Activated T-helper 1 cell treated with anti-CD3 and anti-CD28 coated beads, Interleukin-12 subunit alpha, Interleukin-12 subunit beta, Interleukin-2, Interleukin-4 antibody, amounts not matched to agents 30 ng/mL and 10 ng/mL and 1 ng/mL, durations not matched to agents 14 hours and 24 hours and 36 hours (primary cell): ENCODE measurements at regions not wholly inside any gene's neighbourhood (a gene's known extent, or its start where the extent isn't known, plus 50 kb on each side); places are given as distances from the start of the nearest gene placed in this dataset.

Experiments used
- DNase-seq: peaks from one replicate; pipeline ENCODE4 v3.0.0; 2021; ENCODE audit warnings: low spot score
- H3K27ac Mint-ChIP-seq: one replicate; pipeline ENCODE4 v1.8.0; 2021; ENCODE audit warnings: mild to moderate bottlenecking, mixed read lengths
- H3K27me3 Mint-ChIP-seq: one replicate; pipeline ENCODE4 v1.8.0; 2022; ENCODE audit warnings: mild to moderate bottlenecking, moderate library complexity, mixed read lengths; ENCODE audit not compliant: insufficient read depth
- H3K36me3 Mint-ChIP-seq: one replicate; pipeline ENCODE4 v1.8.0; 2021; ENCODE audit warnings: low read depth, mixed read lengths
- H3K4me1 Mint-ChIP-seq: one replicate; pipeline ENCODE4 v1.8.0; 2021; ENCODE audit warnings: low read depth, mixed read lengths
- H3K4me3 Mint-ChIP-seq: one replicate; pipeline ENCODE4 v1.8.0; 2021; ENCODE audit warnings: mild to moderate bottlenecking, moderate library complexity, mixed read lengths
- H3K9me3 Mint-ChIP-seq: one replicate; pipeline ENCODE4 v1.8.0; 2021; ENCODE audit warnings: mixed read lengths
- intact Hi-C: fragments of 100-400 bp; cut with micrococcal nuclease; formaldehyde crosslinking; loops from one replicate; pipeline ENCODE4 v1.15.1; 2024

DNA sequence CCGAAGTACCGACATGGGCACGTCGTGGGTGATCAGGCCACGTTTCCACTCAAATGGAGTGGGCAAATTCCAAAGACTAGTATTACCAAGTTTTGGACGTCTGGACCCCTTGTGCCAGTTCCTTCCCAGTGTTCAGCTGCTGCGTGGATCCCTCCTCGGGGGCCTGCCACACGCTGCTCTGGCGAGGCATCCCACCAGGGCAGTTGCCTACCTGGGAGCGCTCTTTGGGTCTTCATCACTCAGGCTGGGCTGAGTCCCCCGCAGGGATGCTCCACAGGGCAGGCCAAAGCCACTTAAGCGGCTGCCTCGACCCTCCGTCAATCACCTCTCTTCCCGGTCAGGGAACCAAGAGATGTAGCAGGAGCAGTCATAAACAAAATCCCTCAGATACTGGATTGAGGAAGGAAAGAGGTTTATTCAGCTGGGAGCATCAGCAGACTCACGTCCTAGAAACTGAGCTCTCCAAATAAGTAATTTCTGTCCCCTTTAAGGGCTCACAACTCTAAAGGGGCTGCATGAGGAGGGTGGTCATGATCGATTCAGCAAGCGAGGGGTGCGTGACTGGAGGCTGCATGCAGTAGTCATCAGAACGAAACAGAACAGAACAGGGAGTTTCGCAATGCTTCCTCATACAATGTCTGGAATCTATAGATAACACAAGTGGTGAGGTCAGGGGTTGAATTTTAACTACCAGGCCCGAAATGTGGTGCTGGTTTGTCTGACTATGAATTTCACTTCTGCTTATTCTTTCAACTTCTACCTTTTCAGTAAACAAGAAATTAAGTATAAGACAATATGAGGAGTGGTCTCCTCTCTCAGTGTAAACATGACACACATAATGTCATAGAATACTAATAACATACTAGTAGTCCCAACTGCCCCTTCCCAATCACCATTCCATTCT is 998.6 kb upstream of the NCAM2 start:
- Mint-ChIP-seq H3K27me3 (no peaks in the 10 kb centered on the region), H3K4me3 (no peak overlapping the region), H3K4me1 (no peaks in the 10 kb centered on the region), H3K36me3 (no peaks in the 10 kb centered on the region), H3K27ac (no peak overlapping the region), H3K9me3 (peaks cover 29% of the 10 kb centered on the region)
- intact Hi-C loops: no loop called here
- no peak for DNase-seq

DNA sequence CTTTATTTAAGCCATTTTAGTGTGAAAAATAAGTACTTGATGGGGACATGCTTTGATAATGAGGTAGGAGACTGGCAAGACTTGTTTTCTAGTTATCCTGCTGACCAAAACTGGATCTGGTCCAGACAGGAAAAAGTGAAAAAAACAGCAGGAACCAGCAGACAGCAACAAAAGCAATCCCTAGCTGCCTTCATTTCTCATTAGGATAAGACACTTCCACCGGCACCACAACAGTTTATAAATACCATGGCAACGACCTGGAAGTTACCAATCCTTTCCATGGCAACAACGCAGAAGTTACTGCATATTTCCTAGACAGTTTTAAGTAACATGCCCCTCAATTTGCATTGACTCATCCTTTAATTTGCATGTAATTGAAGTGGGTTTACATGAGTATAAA is 993.8 kb upstream of the NCAM2 start:
- Mint-ChIP-seq H3K4me1 (no peaks in the 10 kb centered on the region), H3K9me3 (peaks cover 8% of the 10 kb centered on the region), H3K27me3 (no peaks in the 10 kb centered on the region), H3K4me3 (no peak overlapping the region), H3K27ac (no peak overlapping the region), H3K36me3 (no peaks in the 10 kb centered on the region)
- intact Hi-C loops: no loop called here
- no peak for DNase-seq

DNA sequence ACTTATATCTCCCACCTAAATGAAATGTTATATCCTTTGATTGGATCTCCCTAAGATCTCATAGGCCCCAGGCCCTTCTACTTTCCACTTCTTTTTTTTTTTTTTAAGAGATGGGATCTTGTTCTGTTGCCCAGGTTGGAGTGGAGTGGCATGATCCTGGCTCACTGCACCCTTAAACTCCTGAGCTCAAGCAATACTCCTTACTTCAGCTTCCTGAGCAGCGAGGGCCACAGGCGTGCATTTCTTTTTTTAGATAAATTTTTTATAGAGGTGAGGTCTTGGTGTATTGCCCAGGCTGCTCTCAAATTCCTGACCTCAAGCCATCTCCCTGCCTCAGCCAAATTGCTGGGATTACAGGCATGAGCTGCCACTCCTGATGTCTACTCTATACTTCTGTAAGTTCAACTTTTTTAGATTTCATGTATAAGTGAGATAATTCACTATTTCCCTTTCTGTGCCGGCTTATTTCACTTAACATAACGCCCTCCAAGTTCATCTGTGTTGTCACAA is 987.5 kb upstream of the NCAM2 start:
- H3K36me3 Mint-ChIP-seq: no peaks in the 10 kb centered on the region
- H3K4me1 Mint-ChIP-seq: no peaks in the 10 kb centered on the region
- no peak overlapping the region for H3K27ac Mint-ChIP-seq
- peaks cover 20% of the 10 kb centered on the region for H3K9me3 Mint-ChIP-seq
- intact Hi-C loops: no loop called here
- H3K27me3 Mint-ChIP-seq: no peaks in the 10 kb centered on the region
- H3K4me3 Mint-ChIP-seq: no peak overlapping the region
- DNase-seq: no peak

DNA sequence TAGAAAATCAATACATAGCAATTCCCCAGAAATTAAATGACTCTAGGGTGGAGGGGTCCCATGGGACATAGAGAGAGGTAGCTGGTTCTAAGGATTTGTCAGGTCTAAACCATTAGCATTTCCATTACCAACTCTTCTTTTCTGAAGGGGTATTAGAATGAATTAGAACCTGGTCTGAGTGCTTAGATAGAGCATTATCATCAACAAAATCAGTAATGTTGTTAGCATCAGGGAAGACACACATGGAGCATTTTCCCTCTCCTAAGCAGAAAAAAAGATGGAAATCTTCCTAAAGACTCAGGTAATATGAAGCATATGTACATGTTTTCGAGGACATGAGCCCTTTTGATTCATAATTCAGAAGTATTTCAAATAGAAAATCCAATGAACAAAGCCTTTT is 984.4 kb upstream of the NCAM2 start:
- Mint-ChIP-seq H3K27me3 (no peaks in the 10 kb centered on the region), H3K27ac (no peak overlapping the region), H3K36me3 (no peaks in the 10 kb centered on the region), H3K9me3 (peaks cover 24% of the 10 kb centered on the region), H3K4me3 (no peak overlapping the region), H3K4me1 (no peaks in the 10 kb centered on the region)
- no peak for DNase-seq
- intact Hi-C loops: no loop called here

DNA sequence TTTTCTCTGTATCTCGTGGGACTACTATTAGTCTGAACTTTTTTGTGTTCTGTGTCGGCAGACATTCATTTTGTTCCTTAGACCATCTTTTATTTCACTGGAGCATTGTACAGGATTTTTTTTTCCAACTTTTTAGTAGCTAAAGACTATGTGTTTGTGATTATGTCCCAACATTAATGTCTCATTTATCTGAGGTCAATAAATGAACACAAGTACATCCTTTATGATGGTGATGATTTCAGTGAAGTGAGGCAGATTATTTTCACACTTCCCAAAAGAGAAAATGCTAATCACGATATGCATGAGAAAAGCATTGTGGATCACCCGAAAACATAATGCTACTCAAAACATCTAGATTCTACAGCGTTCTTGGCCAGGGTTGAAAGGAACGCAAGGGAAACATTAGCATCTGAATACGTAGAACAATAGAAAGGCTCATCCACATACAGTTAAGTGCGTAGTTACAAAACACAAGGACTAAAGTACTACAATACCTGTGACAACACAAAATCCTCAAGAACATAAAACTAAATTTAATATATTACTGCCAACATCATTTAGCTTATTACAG is 981.7 kb upstream of the NCAM2 start:
- Mint-ChIP-seq H3K27ac (no peak overlapping the region), H3K27me3 (no peaks in the 10 kb centered on the region), H3K4me1 (no peaks in the 10 kb centered on the region), H3K36me3 (no peaks in the 10 kb centered on the region), H3K9me3 (peaks cover 21% of the 10 kb centered on the region), H3K4me3 (no peak overlapping the region)
- intact Hi-C loops: no loop called here
- DNase-seq: no peak

DNA sequence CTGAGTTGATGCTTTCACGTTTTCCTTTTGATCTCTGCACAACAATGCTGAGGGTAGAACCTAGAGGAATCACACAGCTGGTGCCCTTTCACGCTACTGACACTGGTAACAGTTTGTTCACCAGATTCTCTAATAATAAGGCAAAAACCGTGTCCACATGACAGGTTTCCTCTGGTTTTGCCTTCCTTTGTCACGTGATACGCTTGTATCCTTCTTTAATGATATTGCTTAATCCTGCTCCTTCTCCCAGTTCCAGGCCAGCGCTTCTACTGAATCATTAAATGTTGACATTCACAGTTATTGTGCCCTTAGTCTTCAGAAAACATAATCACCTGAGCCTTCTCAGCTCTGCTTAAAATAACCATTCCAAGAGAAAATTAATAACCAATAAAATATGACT is 978.2 kb upstream of the NCAM2 start:
- Mint-ChIP-seq H3K4me1 (no peaks in the 10 kb centered on the region), H3K9me3 (peaks cover 19% of the 10 kb centered on the region), H3K27me3 (no peaks in the 10 kb centered on the region), H3K36me3 (no peaks in the 10 kb centered on the region), H3K4me3 (no peak overlapping the region), H3K27ac (no peak overlapping the region)
- intact Hi-C loops: no loop called here
- no peak for DNase-seq

DNA sequence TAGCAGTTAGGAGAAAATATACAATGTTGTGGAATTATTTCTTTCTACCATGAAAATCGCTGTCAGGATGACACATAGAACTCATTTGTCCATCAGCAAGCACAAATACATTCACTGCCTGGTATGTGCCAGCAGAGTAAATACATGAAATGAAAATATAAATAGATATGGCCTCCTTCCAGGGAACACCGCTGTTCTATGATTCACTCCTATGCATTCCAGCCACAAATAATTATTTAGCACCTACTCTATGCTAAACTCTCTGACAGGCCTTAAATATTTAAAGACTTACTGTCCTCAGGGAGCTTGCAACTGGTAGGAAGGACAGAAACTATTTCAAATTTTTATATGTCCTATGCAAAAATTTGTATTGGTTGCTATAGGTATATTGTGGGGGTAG is 975.0 kb upstream of the NCAM2 start:
- no peak for DNase-seq
- Mint-ChIP-seq H3K27me3 (no peaks in the 10 kb centered on the region), H3K4me3 (no peak overlapping the region), H3K27ac (no peak overlapping the region), H3K9me3 (peaks cover 21% of the 10 kb centered on the region), H3K36me3 (no peaks in the 10 kb centered on the region), H3K4me1 (no peaks in the 10 kb centered on the region)
- intact Hi-C loops: no loop called here

DNA sequence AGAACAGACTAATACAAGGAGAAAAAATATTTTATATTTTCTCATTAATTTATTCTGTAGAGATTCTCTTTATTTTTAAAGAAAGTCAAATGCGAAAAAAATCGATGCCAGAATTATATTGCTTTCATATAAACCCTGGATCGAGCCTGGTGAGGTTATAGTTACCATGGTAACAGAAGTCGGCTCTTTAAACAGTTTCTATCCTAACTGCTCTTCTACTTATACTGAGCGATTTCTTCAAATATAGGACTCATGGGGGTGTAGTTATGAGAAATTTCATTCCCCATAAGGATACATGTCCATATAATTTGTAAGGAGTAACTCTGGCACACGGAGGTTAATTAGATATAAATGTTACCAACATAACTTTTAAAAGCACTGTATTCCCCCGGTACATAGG is 973.5 kb upstream of the NCAM2 start:
- Mint-ChIP-seq H3K27me3 (no peaks in the 10 kb centered on the region), H3K4me1 (no peaks in the 10 kb centered on the region), H3K9me3 (peaks cover 23% of the 10 kb centered on the region), H3K4me3 (no peak overlapping the region), H3K36me3 (no peaks in the 10 kb centered on the region), H3K27ac (no peak overlapping the region)
- DNase-seq: no peak
- intact Hi-C loops: no loop called here

DNA sequence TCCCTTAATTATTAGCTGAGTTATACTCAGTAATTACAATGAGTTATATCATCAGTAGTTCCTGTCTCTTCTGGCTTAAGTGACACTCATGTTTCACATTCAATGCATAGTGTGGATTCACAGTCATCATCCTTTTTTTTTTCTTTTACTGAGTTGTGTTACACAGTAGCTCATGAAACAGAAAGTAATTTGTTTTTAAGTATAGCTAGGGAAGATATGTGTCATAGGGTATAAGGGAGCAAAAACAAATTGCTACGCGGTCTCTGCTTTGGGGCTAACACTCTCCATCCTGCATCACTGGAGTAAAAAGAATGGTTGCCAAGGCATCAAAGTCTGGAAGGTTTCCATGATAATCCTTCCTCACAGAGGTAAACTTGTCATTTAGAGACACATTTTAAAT is 971.7 kb upstream of the NCAM2 start:
- intact Hi-C loops: no loop called here
- no peaks in the 10 kb centered on the region for H3K4me1 Mint-ChIP-seq
- no peaks in the 10 kb centered on the region for H3K27me3 Mint-ChIP-seq
- peaks cover 17% of the 10 kb centered on the region for H3K9me3 Mint-ChIP-seq
- H3K36me3 Mint-ChIP-seq: no peaks in the 10 kb centered on the region
- no peak overlapping the region for H3K27ac Mint-ChIP-seq
- H3K4me3 Mint-ChIP-seq: no peak overlapping the region
- no peak for DNase-seq

DNA sequence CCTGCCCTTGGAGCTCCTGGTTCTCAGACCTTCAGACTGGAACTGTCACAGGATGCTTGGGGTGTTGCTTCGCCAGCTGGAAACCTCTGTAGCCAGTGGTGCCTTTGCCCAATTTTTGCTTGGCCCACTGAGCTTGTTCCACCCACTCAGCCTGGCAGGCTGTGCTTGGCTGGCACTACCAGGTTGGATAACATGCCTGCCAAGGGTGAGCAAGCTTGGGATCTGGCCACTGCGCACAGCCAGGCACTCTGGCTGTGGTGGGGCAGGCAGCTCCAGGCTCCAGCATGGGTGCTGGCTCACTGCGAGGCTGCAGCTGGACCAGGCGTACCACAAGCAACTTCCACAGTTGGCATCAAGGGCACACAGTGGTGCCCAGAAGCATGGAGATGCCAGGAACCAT is 967.8 kb upstream of the NCAM2 start:
- Mint-ChIP-seq H3K36me3 (no peaks in the 10 kb centered on the region), H3K4me1 (no peaks in the 10 kb centered on the region), H3K4me3 (no peak overlapping the region), H3K27me3 (no peaks in the 10 kb centered on the region), H3K9me3 (peaks cover 13% of the 10 kb centered on the region), H3K27ac (no peak overlapping the region)
- DNase-seq: no peak
- intact Hi-C loops: no loop called here

DNA sequence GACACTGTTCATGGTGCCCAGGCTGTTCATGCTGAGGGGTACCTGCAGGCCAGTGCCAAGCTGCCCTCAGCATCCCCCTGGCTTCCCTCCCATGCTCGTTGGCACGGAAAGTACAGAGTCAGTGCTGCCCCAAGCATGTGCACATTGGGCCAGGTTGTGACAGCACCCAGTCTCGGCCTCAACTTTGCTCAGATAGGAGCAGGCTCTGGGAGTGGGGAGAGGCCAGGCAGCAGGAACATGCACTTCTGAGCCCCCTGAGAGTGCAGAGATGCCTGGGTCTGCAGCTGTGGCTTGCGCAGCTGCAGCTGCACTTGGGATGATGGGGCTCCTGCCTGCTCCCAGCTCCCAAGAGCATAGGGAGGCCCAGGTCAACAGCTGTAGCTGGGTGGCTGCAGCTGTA is 966.4 kb upstream of the NCAM2 start:
- Mint-ChIP-seq H3K4me1 (no peaks in the 10 kb centered on the region), H3K27ac (no peak overlapping the region), H3K36me3 (no peaks in the 10 kb centered on the region), H3K9me3 (peaks cover 12% of the 10 kb centered on the region), H3K27me3 (no peaks in the 10 kb centered on the region), H3K4me3 (no peak overlapping the region)
- intact Hi-C loops: no loop called here
- no peak for DNase-seq

DNA sequence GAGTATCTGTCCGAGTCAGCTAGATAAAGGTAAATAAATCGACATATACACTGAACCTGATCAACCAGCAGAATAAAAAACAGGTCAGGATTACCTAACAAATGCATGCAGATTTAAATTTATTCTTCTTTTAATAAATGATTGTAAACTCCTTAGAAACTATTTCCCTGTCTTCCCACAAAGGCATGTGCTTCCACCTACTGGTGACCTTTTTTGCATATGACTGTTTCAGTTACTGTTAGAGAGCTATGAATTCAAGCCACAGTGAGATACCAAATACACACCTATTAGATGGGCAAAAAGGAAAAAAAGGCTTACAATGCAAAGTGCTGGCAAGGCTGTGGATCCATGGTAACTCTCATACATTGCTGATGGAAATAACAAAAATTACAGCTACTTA is 957.4 kb upstream of the NCAM2 start:
- intact Hi-C loops: no loop called here
- H3K4me3 Mint-ChIP-seq: no peak overlapping the region
- H3K36me3 Mint-ChIP-seq: no peaks in the 10 kb centered on the region
- no peak for DNase-seq
- H3K27ac Mint-ChIP-seq: no peak overlapping the region
- H3K4me1 Mint-ChIP-seq: no peaks in the 10 kb centered on the region
- H3K9me3 Mint-ChIP-seq: peaks cover 17% of the 10 kb centered on the region
- no peaks in the 10 kb centered on the region for H3K27me3 Mint-ChIP-seq

DNA sequence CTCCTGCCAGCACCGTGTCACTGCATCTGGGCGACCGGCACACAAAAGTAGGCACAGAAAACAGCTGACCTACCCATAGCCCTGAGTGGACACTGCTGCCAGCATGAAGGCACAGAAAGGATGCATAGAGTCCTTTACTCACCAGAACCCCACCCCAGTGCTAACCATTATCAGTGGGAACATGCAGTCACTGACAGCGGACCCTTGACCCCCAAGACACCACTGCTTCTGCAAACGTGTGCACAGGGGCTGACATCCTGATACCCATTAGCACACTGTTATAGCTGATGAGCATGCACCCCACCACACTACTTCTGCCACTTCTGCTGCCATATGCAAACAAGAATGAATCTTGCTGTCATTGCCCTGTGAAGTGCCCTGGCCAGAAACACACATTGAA is 953.0 kb upstream of the NCAM2 start:
- Mint-ChIP-seq H3K27me3 (no peaks in the 10 kb centered on the region), H3K36me3 (no peaks in the 10 kb centered on the region), H3K4me3 (no peak overlapping the region), H3K4me1 (no peaks in the 10 kb centered on the region), H3K9me3 (peaks cover 39% of the 10 kb centered on the region), H3K27ac (no peak overlapping the region)
- intact Hi-C loops: no loop called here
- no peak for DNase-seq
